HK-2 (cell line): ENCODE measurements at regions not wholly inside any gene's neighbourhood (a gene's known extent, or its start where the extent isn't known, plus 50 kb on each side); places are given as distances from the start of the nearest gene placed in this dataset.

Experiments used
- DNase-seq: peaks from one replicate; pipeline ENCODE4 v3.0.0-alpha.2; 2018; ENCODE audit not compliant: unreplicated experiment

DNA sequence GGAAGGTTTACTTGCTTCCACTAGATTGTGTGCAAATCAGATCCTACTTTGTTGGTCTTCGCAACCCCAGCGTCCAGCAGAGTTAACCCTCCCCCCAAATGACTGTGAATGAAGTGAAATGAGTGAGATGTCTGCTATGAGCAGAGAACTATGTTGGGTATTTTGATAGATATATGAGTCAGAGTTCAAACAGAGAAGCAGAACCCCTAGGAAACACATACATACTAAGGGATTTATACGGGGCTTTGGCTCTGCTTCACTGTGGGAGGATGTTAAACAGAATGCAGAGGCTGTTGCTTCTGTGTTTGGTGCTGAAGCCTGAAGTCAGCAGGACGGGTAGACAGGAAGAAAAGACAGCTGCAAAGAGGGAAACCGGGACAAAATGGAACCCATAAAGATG lies 197.0 kb downstream of the MZT1 start:
- DNase-seq, result no peak

- DNase-seq, result no peak
These were observed 200.1 kb downstream of the MZT1 start for GRCh38 chr13:72527333-72527732.

DNA sequence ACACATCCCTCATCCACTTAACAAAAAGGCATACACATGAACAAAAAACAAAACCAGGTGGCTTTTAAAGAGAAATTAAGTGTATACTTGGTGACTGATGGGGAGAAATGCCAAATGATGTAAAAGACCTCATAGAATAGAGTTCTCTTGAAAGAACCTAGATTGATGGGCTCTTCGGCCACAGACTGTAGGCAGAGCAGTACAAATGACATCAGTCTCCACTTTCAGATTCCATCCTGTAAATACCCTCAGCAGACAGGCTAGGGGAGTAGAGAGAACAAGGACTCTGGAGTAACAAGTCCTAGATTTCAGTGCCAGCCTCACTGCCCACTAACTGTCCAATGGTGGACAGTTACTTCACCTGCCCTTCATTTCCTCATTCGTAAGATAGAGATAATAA lies 203.8 kb downstream of the MZT1 start:
- DNase-seq, result no peak

DNA sequence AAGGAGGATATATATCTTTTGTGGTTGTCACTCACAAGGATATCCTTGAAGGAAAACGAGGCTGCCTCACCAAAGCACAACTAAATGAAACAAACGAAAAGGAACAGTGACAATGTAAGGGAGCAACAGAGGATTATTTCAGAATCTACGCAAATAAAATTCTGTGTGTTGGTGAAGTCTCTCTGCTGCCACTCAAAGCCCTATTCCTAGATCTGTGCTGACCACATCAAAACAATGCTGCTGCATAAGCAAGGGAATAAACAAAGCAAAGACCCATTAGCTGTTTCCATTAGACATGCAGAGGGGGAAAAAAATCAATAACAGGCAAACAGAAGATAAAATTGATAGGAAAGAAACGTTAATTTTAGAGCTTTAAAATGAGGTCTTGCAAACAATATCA lies 204.4 kb downstream of the MZT1 start:
- no peak for DNase-seq

- no peak for DNase-seq
These were observed 205.3 kb downstream of the MZT1 start for GRCh38 chr13:72521940-72522661.

GRCh38 chr13:72514146-72514545 lies 213.3 kb downstream of the MZT1 start:
- DNase-seq, result no peak

- no peak for DNase-seq
These were observed 219.0 kb downstream of the MZT1 start for GRCh38 chr13:72508392-72508791.

DNA sequence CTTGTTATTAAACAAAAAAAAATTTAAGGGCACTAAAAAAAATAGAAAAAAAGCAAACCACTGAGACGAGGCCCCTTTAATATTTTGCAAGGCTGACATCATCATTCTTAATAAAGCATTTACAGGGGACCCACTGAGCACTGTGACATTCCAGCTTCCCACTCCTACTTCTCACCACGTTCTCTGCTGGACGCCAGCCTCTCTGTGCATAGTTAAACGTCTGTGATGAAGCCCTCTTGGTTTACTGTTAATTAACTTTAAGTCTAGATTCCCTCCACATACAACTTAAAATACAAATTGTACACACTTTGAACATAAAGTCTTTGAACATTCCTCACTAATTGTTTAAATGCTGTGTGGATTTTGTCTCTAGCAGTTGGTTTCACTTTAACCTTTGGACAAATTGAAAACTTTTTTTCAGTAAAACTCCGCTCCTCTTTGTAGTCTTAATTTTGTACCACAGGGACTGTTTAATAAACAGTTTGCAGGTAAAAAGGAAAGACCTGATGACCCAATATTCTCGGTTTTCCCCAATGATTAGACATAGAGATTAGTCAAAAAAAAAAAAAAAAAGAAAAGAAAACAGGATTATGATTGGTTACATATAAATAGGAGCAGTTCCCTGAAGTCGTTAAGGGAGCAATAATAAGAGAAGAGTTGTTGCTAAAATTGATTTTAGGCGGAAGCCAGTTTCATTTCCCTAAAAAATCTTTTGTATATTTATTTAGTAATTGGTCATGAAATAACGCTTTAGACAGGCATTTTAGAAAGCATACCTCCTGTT lies 219.8 kb downstream of the MZT1 start:
- no peak for DNase-seq

GRCh38 chr13:72506706-72507105 lies 220.7 kb downstream of the MZT1 start:
- DNase-seq, result no peak

- no peak for DNase-seq
These were observed 222.1 kb downstream of the MZT1 start for GRCh38 chr13:72505376-72505775.

GRCh38 chr13:72504131-72504841 lies 223.1 kb downstream of the MZT1 start:
- DNase-seq, result no peak

GRCh38 chr13:72500851-72501250 lies 226.6 kb downstream of the MZT1 start:
- no peak for DNase-seq

GRCh38 chr13:72495681-72496080 lies 231.7 kb downstream of the MZT1 start:
- DNase-seq, result no peak

GRCh38 chr13:72489751-72490150 lies 237.7 kb downstream of the MZT1 start:
- DNase-seq, result no peak

DNA sequence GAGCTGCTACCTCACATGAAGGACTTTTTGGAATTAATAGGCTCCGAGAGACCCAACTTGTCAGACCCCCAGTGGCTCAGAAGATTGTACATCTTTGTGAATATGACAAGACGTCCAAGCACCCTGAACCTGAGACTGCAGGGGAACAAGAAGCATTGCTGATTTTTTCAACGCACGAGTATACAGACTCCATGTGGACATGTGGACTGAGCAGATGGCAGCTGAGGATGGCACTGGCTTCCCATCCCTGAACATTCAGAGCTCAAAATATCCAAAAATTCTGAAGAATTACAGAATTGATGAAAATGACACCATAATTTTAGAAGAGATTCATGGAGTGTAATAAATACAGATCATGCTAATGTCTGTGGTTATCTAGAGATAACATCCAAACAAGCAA lies 254.1 kb downstream of the MZT1 start:
- DNase-seq, result no peak

DNA sequence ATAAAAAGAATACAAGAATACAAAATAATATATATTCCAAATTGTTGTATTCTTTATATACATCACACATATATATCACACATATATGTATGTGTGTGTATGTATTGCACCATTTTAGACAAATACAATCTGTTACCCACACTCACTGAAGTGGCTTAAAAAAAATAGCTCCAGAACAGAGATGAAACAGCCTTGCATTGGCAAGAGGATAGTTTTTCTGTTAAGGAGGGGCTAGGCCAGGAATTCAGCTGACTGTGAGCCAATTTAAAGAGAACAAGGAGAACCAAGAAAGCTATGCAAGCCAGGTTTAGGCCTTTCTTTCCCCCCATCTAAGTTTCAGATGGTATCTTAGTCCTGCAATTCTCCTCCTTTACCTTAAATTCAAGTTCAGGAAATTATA lies 257.5 kb downstream of the MZT1 start:
- no peak for DNase-seq

DNA sequence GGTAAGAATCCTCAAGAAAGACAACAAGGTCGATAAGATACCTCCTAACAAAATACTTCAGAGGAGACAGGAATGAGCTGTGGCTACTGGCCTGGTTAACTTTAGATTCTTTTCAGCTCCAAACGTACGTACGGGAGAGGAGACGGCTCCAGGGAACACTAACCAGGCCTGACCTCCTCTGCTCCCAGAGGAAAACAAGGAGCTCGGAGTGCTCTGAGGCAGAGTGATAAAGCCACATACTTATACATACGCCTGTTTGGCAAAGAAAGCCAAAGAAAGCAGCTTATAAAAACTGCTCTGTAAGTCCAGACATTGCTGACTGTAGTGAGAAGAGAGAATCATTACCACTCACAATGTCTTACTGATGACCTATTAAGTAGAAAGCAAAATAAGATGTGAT lies 263.9 kb downstream of the MZT1 start:
- DNase-seq, result peak; percentile 33

DNA sequence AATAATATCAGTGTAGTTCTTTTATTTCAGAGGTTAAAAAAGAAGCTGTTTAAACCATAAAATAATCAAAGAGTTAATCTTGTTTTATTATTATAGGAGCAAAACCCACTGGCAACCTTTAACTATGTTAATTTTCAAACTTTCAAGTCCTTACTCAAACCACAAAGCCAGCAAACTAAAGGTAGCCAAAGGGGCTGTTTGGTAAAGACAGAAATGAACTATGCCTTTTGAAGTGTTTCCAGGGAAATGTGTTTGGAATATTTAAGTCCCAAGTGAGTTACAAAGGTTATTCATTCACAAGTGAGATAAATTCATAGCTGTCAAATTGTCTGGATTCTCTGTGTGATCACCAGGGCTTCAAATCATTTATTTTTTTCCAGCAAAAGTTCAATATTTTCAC lies 264.7 kb downstream of the MZT1 start:
- DNase-seq, result no peak

GRCh38 chr13:72462166-72462565 lies 265.3 kb downstream of the MZT1 start:
- no peak for DNase-seq

GRCh38 chr13:72458701-72459100 lies 268.7 kb downstream of the MZT1 start:
- no peak for DNase-seq

GRCh38 chr13:72457151-72457550 lies 270.3 kb downstream of the MZT1 start:
- DNase-seq, result no peak

DNA sequence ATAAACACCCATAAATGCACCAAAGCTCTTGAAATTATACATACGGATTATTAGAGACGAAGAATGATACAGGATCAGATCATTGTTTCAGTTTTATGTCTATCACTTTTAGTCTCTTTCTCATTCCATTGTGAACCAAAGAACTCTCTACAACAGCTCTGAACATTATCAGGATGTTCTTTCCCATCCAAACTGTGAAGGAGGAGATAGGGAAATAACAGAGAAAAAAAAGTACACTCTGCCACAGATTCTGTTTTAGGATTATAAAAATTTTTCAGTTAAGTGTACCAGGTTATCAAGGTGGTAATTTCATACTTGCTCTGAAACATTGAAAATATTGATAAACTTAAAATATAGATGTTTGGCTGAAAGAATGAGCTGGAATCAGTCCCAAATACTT lies 270.9 kb downstream of the MZT1 start:
- no peak for DNase-seq

- DNase-seq, result no peak
These were observed 274.3 kb downstream of the MZT1 start for GRCh38 chr13:72453161-72453560.
